Fibroblast of lung (primary cell): ENCODE measurements at regions not wholly inside any gene's neighbourhood (a gene's known extent, or its start where the extent isn't known, plus 50 kb on each side); places are given as distances from the start of the nearest gene placed in this dataset.

ENCODE experiments used
- DNase-seq, 2 donors: peaks; one replicate each; pipeline versions ENCODE4 v3.0.0 to v3.0.0-alpha.2; 2010; ENCODE audit warnings: low read depth in 2 of 2
- H2AFZ ChIP-seq: 2 replicates; pipeline ENCODE4 v1.5.1; 2012; ENCODE audit warnings: low read length, control low read depth, inconsistent platforms
- H3K27ac ChIP-seq: 2 replicates; pipeline ENCODE4 v1.5.1; 2011; ENCODE audit warnings: low read length, control low read depth; ENCODE audit not compliant: insufficient read depth
- H3K27me3 ChIP-seq: 2 replicates; pipeline ENCODE4 v1.5.1; 2011; ENCODE audit warnings: mild to moderate bottlenecking, low read length; ENCODE audit not compliant: control insufficient read depth, insufficient read depth
- H3K36me3 ChIP-seq: 2 replicates; pipeline ENCODE4 v1.5.1; 2011; ENCODE audit warnings: low read length; ENCODE audit not compliant: control insufficient read depth, insufficient read depth
- H3K4me1 ChIP-seq: 2 replicates; pipeline ENCODE4 v1.5.1; 2011; ENCODE audit warnings: low read length; ENCODE audit not compliant: control insufficient read depth, insufficient read depth; ENCODE audit errors: extremely low read depth
- H3K4me2 ChIP-seq: 2 replicates; pipeline ENCODE4 v1.5.1; 2011; ENCODE audit warnings: low read length, control low read depth; ENCODE audit not compliant: insufficient read depth; ENCODE audit errors: extremely low read depth
- H3K4me3 ChIP-seq, 4 experiments: fragments of 200-600 bp in 1 of 4; sonication (generic) in 1 of 4; replicated peaks in 1 of 4; 2 replicates each; pipeline ENCODE4 v1.5.1; 2011 to 2016; ENCODE audit warnings: low read length in 4 of 4, low read depth in 3 of 4, mild to moderate bottlenecking in 3 of 4, control low read depth in 2 of 4, inconsistent platforms in 1 of 4, mixed read lengths in 1 of 4; ENCODE audit not compliant: insufficient read depth in 1 of 4; ENCODE audit errors: control extremely low read depth in 1 of 4
- H3K79me2 ChIP-seq: 2 replicates; pipeline ENCODE4 v1.5.1; 2012; ENCODE audit warnings: mild to moderate bottlenecking, low read length, inconsistent platforms; ENCODE audit not compliant: control insufficient read depth, insufficient read depth
- H3K9ac ChIP-seq: 2 replicates; pipeline ENCODE4 v1.5.1; 2011; ENCODE audit warnings: mild to moderate bottlenecking, low read length, control low read depth; ENCODE audit not compliant: insufficient read depth
- H3K9me3 ChIP-seq: 2 replicates; pipeline ENCODE4 v1.5.1; 2012; ENCODE audit warnings: low read depth, low read length; ENCODE audit not compliant: control insufficient read depth, insufficient read depth
- H4K20me1 ChIP-seq: 2 replicates; pipeline ENCODE4 v1.5.1; 2011; ENCODE audit warnings: low read length; ENCODE audit not compliant: control insufficient read depth, insufficient read depth; ENCODE audit errors: extremely low read depth
- EZH2 ChIP-seq: IDR thresholded peaks from 2 replicates; pipeline ENCODE4 v1.5.1; 2012; ENCODE audit warnings: low read length, control low read depth, mild to moderate bottlenecking; ENCODE audit errors: missing control alignments
- TF ChIP-seq, protein P1 (sequence below), 2 donors: IDR thresholded peaks in 1 of 2; conservative IDR thresholded peaks in 1 of 2; 1 replicate in 1 of 2; 2 replicates in 1 of 2; pipeline ENCODE4 v1.5.1; 2011 to 2012; ENCODE audit warnings: low read length in 2 of 2, control low read depth in 1 of 2, inconsistent platforms in 1 of 2, low read depth in 1 of 2, mild to moderate bottlenecking in 1 of 2

DNA sequence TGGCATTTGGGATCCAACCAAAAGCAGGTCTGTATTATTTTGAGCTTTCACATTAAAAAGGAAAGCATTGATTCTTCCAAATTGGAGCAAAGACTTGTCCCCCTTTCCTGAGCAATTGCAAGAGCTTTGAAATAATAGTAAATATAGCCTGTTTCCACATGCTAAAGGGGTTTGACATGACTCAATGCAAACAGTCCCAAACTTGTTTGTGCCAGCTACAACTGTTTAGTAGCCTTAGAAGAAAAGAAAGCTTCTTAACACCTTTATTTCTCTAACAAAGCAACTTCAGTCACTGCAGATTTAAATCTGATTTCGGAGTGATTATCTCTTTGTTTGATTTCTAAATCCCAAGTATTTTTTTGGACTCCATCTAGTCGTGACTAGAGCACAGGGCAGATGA lies 180.2 kb downstream of the SEMA6D start:
- H4K20me1 ChIP-seq = no peaks in the 10 kb centered on the region
- H3K79me2 ChIP-seq = no peaks in the 10 kb centered on the region
- no peak overlapping the region for H3K27ac ChIP-seq
- no peak overlapping the region for H3K4me3 ChIP-seq
- TF ChIP-seq EZH2 = no peak
- H3K9me3 ChIP-seq = no peaks in the 10 kb centered on the region
- no peak overlapping the region for H2AFZ ChIP-seq
- no peaks in the 10 kb centered on the region for H3K36me3 ChIP-seq
- no peaks in the 10 kb centered on the region for H3K27me3 ChIP-seq
- H3K4me2 ChIP-seq = no peak overlapping the region
- H3K4me1 ChIP-seq = no peaks in the 10 kb centered on the region
- H3K9ac ChIP-seq = no peak overlapping the region
- DNase-seq = no peak

DNA sequence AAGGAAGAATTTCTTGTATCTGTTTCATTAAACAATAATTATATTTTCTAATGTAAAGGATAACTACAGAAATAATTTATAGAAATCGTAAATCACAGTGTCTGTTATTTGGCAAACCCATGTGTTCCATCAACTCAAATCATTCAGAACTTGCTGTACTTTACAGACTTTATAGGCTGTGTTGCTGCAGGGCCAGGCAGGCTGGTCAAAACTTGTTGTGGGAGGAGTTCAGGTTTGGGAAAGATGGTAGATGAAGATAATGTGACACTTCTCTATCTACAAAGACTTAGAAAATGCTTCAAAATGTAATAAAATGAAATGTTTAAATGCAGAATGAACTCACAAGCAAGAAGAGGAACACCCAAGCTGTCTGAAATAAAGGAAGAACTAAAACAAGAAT lies 183.4 kb downstream of the SEMA6D start:
- TF ChIP-seq, protein P1, sequence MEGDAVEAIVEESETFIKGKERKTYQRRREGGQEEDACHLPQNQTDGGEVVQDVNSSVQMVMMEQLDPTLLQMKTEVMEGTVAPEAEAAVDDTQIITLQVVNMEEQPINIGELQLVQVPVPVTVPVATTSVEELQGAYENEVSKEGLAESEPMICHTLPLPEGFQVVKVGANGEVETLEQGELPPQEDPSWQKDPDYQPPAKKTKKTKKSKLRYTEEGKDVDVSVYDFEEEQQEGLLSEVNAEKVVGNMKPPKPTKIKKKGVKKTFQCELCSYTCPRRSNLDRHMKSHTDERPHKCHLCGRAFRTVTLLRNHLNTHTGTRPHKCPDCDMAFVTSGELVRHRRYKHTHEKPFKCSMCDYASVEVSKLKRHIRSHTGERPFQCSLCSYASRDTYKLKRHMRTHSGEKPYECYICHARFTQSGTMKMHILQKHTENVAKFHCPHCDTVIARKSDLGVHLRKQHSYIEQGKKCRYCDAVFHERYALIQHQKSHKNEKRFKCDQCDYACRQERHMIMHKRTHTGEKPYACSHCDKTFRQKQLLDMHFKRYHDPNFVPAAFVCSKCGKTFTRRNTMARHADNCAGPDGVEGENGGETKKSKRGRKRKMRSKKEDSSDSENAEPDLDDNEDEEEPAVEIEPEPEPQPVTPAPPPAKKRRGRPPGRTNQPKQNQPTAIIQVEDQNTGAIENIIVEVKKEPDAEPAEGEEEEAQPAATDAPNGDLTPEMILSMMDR (conservative IDR thresholded peaks at IDR 0.05 in 1 of 2, IDR thresholded peaks at IDR 0.05 in 1 of 2; ENCODE audit: low read depth in 1 of 2, low read length in 2 of 2) = no peak
- TF ChIP-seq EZH2 = no peak
- no peak overlapping the region for H2AFZ ChIP-seq
- H3K9me3 ChIP-seq = no peaks in the 10 kb centered on the region
- H3K36me3 ChIP-seq = no peaks in the 10 kb centered on the region
- no peak overlapping the region for H3K27ac ChIP-seq
- no peaks in the 10 kb centered on the region for H4K20me1 ChIP-seq
- no peaks in the 10 kb centered on the region for H3K27me3 ChIP-seq
- H3K4me2 ChIP-seq = no peak overlapping the region
- H3K9ac ChIP-seq = no peak overlapping the region
- no peaks in the 10 kb centered on the region for H3K79me2 ChIP-seq
- H3K4me3 ChIP-seq = no peak overlapping the region
- no peak for DNase-seq
- H3K4me1 ChIP-seq = no peaks in the 10 kb centered on the region

DNA sequence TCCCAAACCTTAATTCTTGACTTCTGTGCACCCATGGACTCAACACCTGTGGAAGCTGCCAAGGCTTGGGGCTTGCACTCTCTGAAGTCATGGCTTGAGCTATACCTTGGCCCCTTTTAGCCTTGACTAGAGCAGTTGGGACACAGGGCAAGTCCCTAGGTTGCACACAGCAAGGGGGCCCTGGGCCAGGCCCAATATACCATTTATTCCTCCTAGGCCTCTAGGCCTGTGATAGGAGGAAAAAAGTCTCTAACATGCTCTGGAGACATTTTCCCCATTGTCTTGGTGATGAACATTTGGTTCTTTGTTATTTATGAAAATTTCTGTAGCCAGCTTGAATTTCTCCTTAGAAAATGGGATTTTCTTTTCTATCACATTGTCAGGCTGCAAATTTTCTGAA lies 186.1 kb downstream of the SEMA6D start:
- H3K27ac ChIP-seq = no peak overlapping the region
- H3K27me3 ChIP-seq = no peaks in the 10 kb centered on the region
- TF ChIP-seq, protein P1 (conservative IDR thresholded peaks at IDR 0.05 in 1 of 2, IDR thresholded peaks at IDR 0.05 in 1 of 2; ENCODE audit: low read depth in 1 of 2, low read length in 2 of 2) = no peak
- no peak for TF ChIP-seq EZH2
- no peak overlapping the region for H2AFZ ChIP-seq
- DNase-seq = no peak
- H3K4me3 ChIP-seq = no peak overlapping the region
- no peaks in the 10 kb centered on the region for H3K4me1 ChIP-seq
- no peaks in the 10 kb centered on the region for H3K79me2 ChIP-seq
- no peaks in the 10 kb centered on the region for H3K9me3 ChIP-seq
- no peak overlapping the region for H3K9ac ChIP-seq
- no peaks in the 10 kb centered on the region for H4K20me1 ChIP-seq
- H3K36me3 ChIP-seq = no peaks in the 10 kb centered on the region
- H3K4me2 ChIP-seq = no peak overlapping the region
